H1 (cell line): ENCODE measurements at regions not wholly inside any gene's neighbourhood (a gene's known extent, or its start where the extent isn't known, plus 50 kb on each side); places are given as distances from the start of the nearest gene placed in this dataset.

Experiments
- CTCF ChIA-PET: fragments of 300-600 bp; sonication (Branson Sonifier 250); formaldehyde crosslinking; loops from one replicate; lab custom pipeline; 2021; ENCODE audit not compliant: partially characterized antibody; lab: Charles Lee
- POLR2A ChIA-PET: fragments of 300-600 bp; sonication (Branson Sonifier 250); formaldehyde crosslinking; loops from one replicate; lab custom pipeline; 2021; ENCODE audit warnings: inconsistent platforms; ENCODE audit not compliant: partially characterized antibody; lab: Charles Lee
- DNase-seq, 2 experiments: peaks; one replicate each; pipeline versions ENCODE4 v3.0.0 to v3.0.0-alpha.2; 2010 to 2022; ENCODE audit warnings: low spot score in 2 of 2, low read depth in 1 of 2, mixed read lengths in 1 of 2
- FAIRE-seq: peaks from 2 replicates; lab custom pipeline; 2011; peaks lifted over from hg19 to GRCh38; lab: Jason Lieb, UNC
- H2AFZ ChIP-seq: 2 replicates; pipeline ENCODE4 v1.8.1; 2012; ENCODE audit warnings: low read length, inconsistent platforms
- H2AK5ac ChIP-seq: 2 replicates; pipeline ENCODE4 v1.6.1; 2013; ENCODE audit warnings: low read depth, low read length
- H2BK120ac ChIP-seq: replicated peaks from 2 replicates; pipeline ENCODE3; 2013; ENCODE audit warnings: low read depth, low read length, inconsistent platforms
- H2BK12ac ChIP-seq: 2 replicates; pipeline ENCODE4 v1.6.1; 2013; ENCODE audit warnings: low read depth, low read length
- H2BK15ac ChIP-seq: 2 replicates; pipeline ENCODE4 v1.6.1; 2013; ENCODE audit warnings: low read length
- H2BK20ac ChIP-seq: 2 replicates; pipeline ENCODE4 v1.6.1; 2013; ENCODE audit warnings: low read length
- H2BK5ac ChIP-seq: 2 replicates; pipeline ENCODE4 v1.6.1; 2013; ENCODE audit warnings: low read depth, low read length
- H3K14ac ChIP-seq: 2 replicates; pipeline ENCODE4 v1.6.1; 2013; ENCODE audit warnings: inconsistent platforms; ENCODE audit not compliant: insufficient read length
- H3K18ac ChIP-seq: 2 replicates; pipeline ENCODE4 v1.6.1; 2013; ENCODE audit warnings: low read length; ENCODE audit errors: extremely low read depth
- H3K23ac ChIP-seq: 2 replicates; pipeline ENCODE4 v1.6.1; 2013; ENCODE audit warnings: inconsistent platforms; ENCODE audit not compliant: insufficient read length
- H3K23me2 ChIP-seq: 2 replicates; pipeline ENCODE4 v1.6.1; 2013; ENCODE audit warnings: low read depth, low read length
- H3K27ac ChIP-seq: 2 replicates; pipeline ENCODE4 v1.6.1; 2011; ENCODE audit warnings: low read depth, low read length, inconsistent platforms
- H3K27me3 ChIP-seq, 4 experiments: replicated peaks in 1 of 4; 1 replicate in 1 of 4; 2 replicates in 3 of 4; pipeline versions ENCODE4 v1.6.1 to v1.8.1; 2011 to 2013; ENCODE audit warnings: low read length in 3 of 4, mild to moderate bottlenecking in 3 of 4, inconsistent platforms in 2 of 4, mixed read lengths in 2 of 4, moderate library complexity in 1 of 4; ENCODE audit not compliant: control insufficient read depth in 3 of 4, insufficient read depth in 3 of 4; ENCODE audit errors: extremely low read depth in 1 of 4
- H3K36me3 ChIP-seq, 4 experiments: 2 replicates each; pipeline versions ENCODE4 v1.6.1 to v1.8.1; 2011 to 2013; ENCODE audit warnings: mild to moderate bottlenecking in 4 of 4, low read length in 3 of 4, moderate library complexity in 2 of 4, control low read depth in 1 of 4, inconsistent platforms in 1 of 4; ENCODE audit not compliant: insufficient read depth in 4 of 4, control insufficient read depth in 2 of 4
- H3K4ac ChIP-seq: replicated peaks from 2 replicates; pipeline ENCODE3; 2013; ENCODE audit warnings: low read length, low read depth, mixed read lengths, inconsistent platforms; ENCODE audit not compliant: insufficient read length
- H3K4me1 ChIP-seq, 4 experiments: replicated peaks in 1 of 4; 1 replicate in 1 of 4; 2 replicates in 3 of 4; pipeline versions ENCODE4 v1.6.1 to v1.8.1; 2011 to 2013; ENCODE audit warnings: low read length in 3 of 4, inconsistent platforms in 2 of 4, mixed read lengths in 1 of 4; ENCODE audit not compliant: insufficient read depth in 4 of 4, control insufficient read depth in 3 of 4
- H3K4me2 ChIP-seq, 2 experiments: 2 replicates each; pipeline versions ENCODE4 v1.6.1 to v1.8.1; 2011 to 2013; ENCODE audit warnings: low read depth in 2 of 2, low read length in 2 of 2, control low read depth in 1 of 2, inconsistent platforms in 1 of 2, mild to moderate bottlenecking in 1 of 2; ENCODE audit not compliant: insufficient read depth in 1 of 2
- H3K4me3 ChIP-seq, 4 experiments: fragments of 200-600, 300-600 bp in 1 of 4; sonication (generic), shearing (Covaris generic), sonication (Bioruptor Twin) in 1 of 4; 2 replicates each; pipeline versions ENCODE4 v1.5.1 to v1.8.1; 2011 to 2016; ENCODE audit warnings: low read length in 4 of 4, low read depth in 3 of 4, control low read depth in 2 of 4, inconsistent platforms in 2 of 4, mild to moderate bottlenecking in 2 of 4, mixed read lengths in 1 of 4, moderate library complexity in 1 of 4; ENCODE audit not compliant: insufficient read depth in 2 of 4; ENCODE audit errors: extremely low read depth in 1 of 4
- H3K56ac ChIP-seq: replicated peaks from 2 replicates; pipeline ENCODE3; 2013; ENCODE audit warnings: low read depth, mild to moderate bottlenecking, mixed read lengths, low read length, inconsistent platforms; ENCODE audit not compliant: insufficient read length
- H3K79me1 ChIP-seq: 2 replicates; pipeline ENCODE4 v1.6.1; 2013; ENCODE audit warnings: low read depth, low read length, control low read depth
- H3K79me2 ChIP-seq, 2 experiments: 2 replicates each; pipeline versions ENCODE4 v1.6.1 to v1.8.1; 2012 to 2013; ENCODE audit warnings: low read length in 2 of 2, mild to moderate bottlenecking in 2 of 2, inconsistent platforms in 1 of 2; ENCODE audit not compliant: insufficient read depth in 2 of 2, control insufficient read depth in 1 of 2
- H3K9ac ChIP-seq, 4 experiments: replicated peaks in 1 of 4; 1 replicate in 1 of 4; 2 replicates in 3 of 4; pipeline versions ENCODE4 v1.6.1 to v1.8.1; 2011 to 2013; ENCODE audit warnings: low read depth in 3 of 4, low read length in 3 of 4, control low read depth in 2 of 4, mild to moderate bottlenecking in 2 of 4, moderate library complexity in 2 of 4, inconsistent platforms in 1 of 4; ENCODE audit errors: extremely low read depth in 1 of 4
- H3K9me3 ChIP-seq, 2 experiments: 2 replicates each; pipeline versions ENCODE4 v1.6.1 to v1.8.1; 2012 to 2013; ENCODE audit warnings: mild to moderate bottlenecking in 2 of 2, moderate library complexity in 2 of 2, control low read depth in 1 of 2, inconsistent platforms in 1 of 2, low read depth in 1 of 2, low read length in 1 of 2, mixed read lengths in 1 of 2; ENCODE audit not compliant: insufficient read depth in 2 of 2
- H4K20me1 ChIP-seq, 2 experiments: replicated peaks in 1 of 2; 2 replicates each; pipeline versions ENCODE3 to v1.8.1; 2011 to 2013; ENCODE audit warnings: inconsistent platforms in 2 of 2, low read length in 2 of 2, mild to moderate bottlenecking in 1 of 2; ENCODE audit not compliant: insufficient read depth in 2 of 2, control insufficient read depth in 1 of 2
- H4K5ac ChIP-seq: 2 replicates; pipeline ENCODE4 v1.6.1; 2013; ENCODE audit warnings: low read length, low read depth, mixed read lengths, inconsistent platforms; ENCODE audit not compliant: insufficient read length
- H4K8ac ChIP-seq: 2 replicates; pipeline ENCODE4 v1.8.0; 2013; ENCODE audit warnings: mild to moderate bottlenecking, moderate library complexity, low read length, inconsistent platforms; ENCODE audit not compliant: insufficient read depth; ENCODE audit errors: extremely low read depth
- H4K91ac ChIP-seq: replicated peaks from 2 replicates; pipeline ENCODE3; 2013; ENCODE audit warnings: low read length, mixed read lengths, inconsistent platforms; ENCODE audit not compliant: insufficient read length
- ASH2L ChIP-seq: fragments of 200-600, 300-600 bp; sonication (generic); IDR thresholded peaks from one replicate; pipeline ENCODE4 v1.7.1; 2017; ENCODE audit warnings: low read length
- ATF2 ChIP-seq: IDR thresholded peaks from 2 replicates; pipeline ENCODE4 v1.6.1; 2012; ENCODE audit warnings: low read length, inconsistent platforms
- CTCF ChIP-seq, 3 experiments: IDR thresholded peaks; 1 replicate in 2 of 3; 2 replicates in 1 of 3; pipeline versions ENCODE4 v1.5.1 to v1.6.1; 2011; ENCODE audit warnings: low read length in 3 of 3, mild to moderate bottlenecking in 3 of 3, inconsistent platforms in 2 of 3, low read depth in 1 of 3, moderate library complexity in 1 of 3; ENCODE audit not compliant: insufficient read depth in 1 of 3; ENCODE audit errors: control extremely low read depth in 1 of 3
- GTF2F1 ChIP-seq: IDR thresholded peaks from 2 replicates; pipeline ENCODE4 v1.6.1; 2012; ENCODE audit warnings: low read depth, low read length, improper control_type of control experiment, borderline replicate concordance
- MAX ChIP-seq: IDR thresholded peaks from 2 replicates; pipeline ENCODE4 v1.6.1; 2012; ENCODE audit warnings: inconsistent platforms
- POLR2AphosphoS5 ChIP-seq: IDR thresholded peaks from 2 replicates; pipeline ENCODE4 v1.6.1; 2011; ENCODE audit warnings: low read depth, low read length
- RAD21 ChIP-seq, 2 experiments: IDR thresholded peaks in 1 of 2; conservative IDR thresholded peaks in 1 of 2; 2 replicates each; pipeline ENCODE4 v1.6.1; 2011; ENCODE audit warnings: low read depth in 2 of 2, low read length in 2 of 2, improper control_type of control experiment in 1 of 2, inconsistent platforms in 1 of 2, mild to moderate bottlenecking in 1 of 2, moderate library complexity in 1 of 2
- RFX5 ChIP-seq: IDR thresholded peaks from 2 replicates; pipeline ENCODE4 v1.6.1; 2011; ENCODE audit warnings: low read depth, low read length, improper control_type of control experiment, borderline replicate concordance
- TAF1 ChIP-seq: IDR thresholded peaks from 2 replicates; pipeline ENCODE4 v1.6.1; 2011; ENCODE audit warnings: mild to moderate bottlenecking, low read depth, low read length
- YY1 ChIP-seq: IDR thresholded peaks from 2 replicates; pipeline ENCODE4 v1.6.1; 2011; ENCODE audit warnings: low read depth, mild to moderate bottlenecking, low read length
- WGBS, 2 experiments: shearing (Covaris generic) in 1 of 2; methylation state at CpG; one replicate each; pipeline versions ENCODE4 v1.1.6 to v1.1.7; 2013 to 2015; ENCODE audit warnings: low lambda C conversion rate in 2 of 2, mixed read lengths in 2 of 2, inconsistent platforms in 1 of 2, low coverage in 1 of 2, missing lambda C conversion rate in 1 of 2; ENCODE audit not compliant: insufficient replicate concordance in 2 of 2, insufficient coverage in 1 of 2, insufficient read length in 1 of 2; ENCODE audit errors: extremely low coverage in 1 of 2, missing lambda C conversion rate in 1 of 2; 5-methylcytosine and 5-hydroxymethylcytosine counted together

GRCh38 chr6:117795234-117795633, 111.8 kb upstream of the SLC35F1 start:
- no peaks in the 10 kb centered on the region for H3K79me2 ChIP-seq
- no peaks in the 10 kb centered on the region for H4K20me1 ChIP-seq
- peaks cover 0 to 12% (median 3%) of the 10 kb centered on the region in 4 experiments; a peak in 3 of 7 replicates for H3K4me1 ChIP-seq
- TF ChIP-seq POLR2AphosphoS5 = no peak
- TF ChIP-seq RFX5 = no peak
- no peak for TF ChIP-seq ATF2
- TF ChIP-seq CTCF (IDR thresholded peaks at IDR 0.05; ENCODE audit: control extremely low read depth in 1 of 3, insufficient read depth in 1 of 3, low read depth in 1 of 3, low read length in 3 of 3) = peak in 2 of 3 experiments; percentile 2 to 31; a peak in 2 of 4 replicates
- peak; percentile 21 to 37 for TF ChIP-seq RAD21 (IDR thresholded peaks at IDR 0.05 in 1 of 2, conservative IDR thresholded peaks at IDR 0.05 in 1 of 2; ENCODE audit: low read depth in 2 of 2, low read length in 2 of 2)
- no peak for TF ChIP-seq ASH2L
- TF ChIP-seq YY1 = no peak
- no peak for TF ChIP-seq MAX
- TF ChIP-seq GTF2F1 = no peak
- TF ChIP-seq TAF1 = no peak
- no peak overlapping the region for H3K4me2 ChIP-seq
- no peak overlapping the region for H2AFZ ChIP-seq
- no peak overlapping the region for H2BK15ac ChIP-seq
- H3K4me3 ChIP-seq = no peak overlapping the region
- no peaks in the 10 kb centered on the region for H3K79me1 ChIP-seq
- H3K4ac ChIP-seq = no peak overlapping the region
- no peak overlapping the region for H3K56ac ChIP-seq
- H2BK120ac ChIP-seq = no peak overlapping the region
- 0 out of 2 replicates have a peak overlapping the region, but pooled peaks have one; percentile 27 for H2BK20ac ChIP-seq
- DNase-seq (no peak), FAIRE-seq (no peak)
- CTCF ChIA-PET = interaction anchor here (0.6 to 6.0 kb wide), 16 partner anchors 9 to 1427 kb away, joined by 3 to 72 read pairs (median 4); no protein-coding TSS in a partner anchor
- no peak overlapping the region for H2BK5ac ChIP-seq
- no peaks in the 10 kb centered on the region for H3K9me3 ChIP-seq
- no peak overlapping the region for H4K5ac ChIP-seq
- H4K8ac ChIP-seq = no peak overlapping the region
- no peak overlapping the region for H2BK12ac ChIP-seq
- H3K23ac ChIP-seq = no peak overlapping the region
- H3K36me3 ChIP-seq = no peaks in the 10 kb centered on the region
- no peak overlapping the region for H4K91ac ChIP-seq
- no peaks in the 10 kb centered on the region for H3K23me2 ChIP-seq
- POLR2A ChIA-PET = no interaction called here
- H3K9ac ChIP-seq = no peak overlapping the region
- H3K27ac ChIP-seq = no peak overlapping the region
- no peak overlapping the region for H3K18ac ChIP-seq
- no peak overlapping the region for H3K14ac ChIP-seq
- WGBS, 2 experiments = 85% methylated on average over 1 of the region's 1 CpG; no CpG with 5 or more reads in 1 of the 2 experiments
- H2AK5ac ChIP-seq = no peak overlapping the region
- H3K27me3 ChIP-seq = no peaks in the 10 kb centered on the region
